ENCODE measurements at regions not wholly inside any gene's neighbourhood (a gene's known extent, or its start where the extent isn't known, plus 50 kb on each side); places are given as distances from the start of the nearest gene placed in this dataset.
A peak's percentile ranks its signal among the peaks of the same experiment; 100 is the strongest.

DNA sequence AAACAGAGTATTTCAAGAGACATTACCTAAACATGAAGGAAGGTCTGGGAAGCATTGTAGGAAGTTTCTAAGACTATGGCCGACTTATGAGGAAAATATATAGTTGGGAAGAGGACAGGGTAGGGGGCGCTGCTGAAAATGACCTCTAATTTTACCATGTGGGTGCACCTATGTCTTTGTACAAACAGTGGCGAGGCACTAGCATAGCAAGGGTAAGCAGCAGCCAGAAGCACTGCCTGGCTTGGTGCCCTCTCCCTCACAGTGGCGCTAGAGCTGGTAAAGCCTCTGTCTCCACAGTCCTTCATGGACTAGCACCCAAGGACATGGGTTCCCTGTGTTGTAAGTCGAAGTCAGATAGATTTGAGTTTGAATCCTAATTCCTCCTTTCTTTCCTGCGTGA, 461.2 kb downstream of the INHBA start:
- DNase-seq (ENCODE audit: low read depth in 2 of 2): no peak

DNA sequence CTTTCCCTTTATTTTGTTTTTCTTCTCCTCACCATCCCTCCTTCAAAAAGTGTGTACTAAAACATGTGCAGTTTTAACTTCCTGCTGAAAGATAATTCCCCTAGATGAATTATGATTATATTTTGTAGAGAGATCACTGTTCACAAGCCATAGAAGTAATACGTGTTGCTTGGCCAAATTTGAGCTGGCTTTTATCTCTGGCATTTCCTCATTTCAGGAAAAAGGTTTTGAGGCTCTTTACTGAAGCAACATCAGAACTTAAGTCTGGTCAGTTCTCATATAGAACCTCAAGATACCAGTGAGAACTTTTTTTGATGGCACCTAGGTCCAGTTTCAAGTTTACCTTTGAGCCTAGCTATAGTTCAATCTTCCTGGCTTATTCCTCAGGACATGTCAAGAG, 463.3 kb downstream of the INHBA start:
- DNase-seq (ENCODE audit: low read depth in 2 of 2): no peak

DNA sequence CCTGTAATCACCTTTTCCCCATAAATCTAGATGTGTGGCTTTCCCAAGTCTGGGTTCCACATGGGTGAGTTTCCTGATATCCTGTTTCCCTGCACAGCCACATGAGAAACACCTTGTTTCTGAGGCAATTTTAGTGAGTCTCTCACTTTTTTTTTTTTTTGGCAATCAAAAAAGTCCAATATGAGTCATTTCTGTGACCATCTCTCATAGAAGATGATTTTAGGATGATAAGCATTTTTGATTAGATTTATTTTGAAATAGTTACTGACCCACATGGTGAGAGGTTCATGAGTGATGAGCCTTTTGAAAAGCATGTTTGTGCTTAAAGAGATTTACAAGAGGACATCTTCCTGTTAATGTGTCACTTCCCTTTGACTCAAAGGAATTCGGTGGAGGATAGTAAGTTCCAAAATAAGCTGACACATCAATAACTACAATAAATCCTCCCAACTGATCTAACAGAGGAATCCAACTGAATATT, 464.0 kb downstream of the INHBA start:
- DNase-seq (ENCODE audit: low read depth in 2 of 2): peak in 1 of 2 experiments; percentile 29

- DNase-seq (ENCODE audit: low read depth in 2 of 2): no peak
Observed at GRCh38 chr7:41237956-41238355, 464.9 kb downstream of the INHBA start.

DNA sequence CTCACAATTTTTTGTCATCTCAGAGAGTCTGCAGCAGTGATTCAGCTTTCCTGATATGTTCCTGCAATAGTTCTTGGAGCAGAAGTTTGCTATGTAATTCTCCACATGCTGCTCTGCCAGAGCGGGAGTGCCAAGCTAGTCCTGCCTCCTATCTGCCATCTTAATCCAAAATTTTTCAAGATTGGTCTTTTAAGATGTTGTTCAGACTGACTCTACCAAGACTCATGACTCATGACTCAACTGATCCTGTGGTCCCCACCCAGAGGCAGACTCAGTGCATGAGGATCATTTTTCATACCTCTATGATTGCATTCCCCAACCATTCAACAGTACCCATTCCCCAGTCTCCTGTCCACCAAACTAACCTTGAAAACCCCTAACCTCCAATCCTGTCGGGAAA, 470.8 kb downstream of the INHBA start:
- no peak for DNase-seq (ENCODE audit: low read depth in 2 of 2)

GRCh38 chr7:41224063-41224763, 478.7 kb downstream of the INHBA start:
- DNase-seq (ENCODE audit: low read depth in 2 of 2): peak in 1 of 2 experiments; percentile 24

- no peak for DNase-seq (ENCODE audit: low read depth in 2 of 2)
Observed at GRCh38 chr7:41222746-41223145, 480.1 kb downstream of the INHBA start.

GRCh38 chr7:41220266-41220665, 482.6 kb downstream of the INHBA start:
- no peak for DNase-seq (ENCODE audit: low read depth in 2 of 2)

GRCh38 chr7:41219276-41219675, 483.6 kb downstream of the INHBA start:
- peak; percentile 23 to 25 for DNase-seq (ENCODE audit: low read depth in 2 of 2)

- DNase-seq (ENCODE audit: low read depth in 2 of 2): no peak
Observed at GRCh38 chr7:41217306-41217705, 485.6 kb downstream of the INHBA start.

DNA sequence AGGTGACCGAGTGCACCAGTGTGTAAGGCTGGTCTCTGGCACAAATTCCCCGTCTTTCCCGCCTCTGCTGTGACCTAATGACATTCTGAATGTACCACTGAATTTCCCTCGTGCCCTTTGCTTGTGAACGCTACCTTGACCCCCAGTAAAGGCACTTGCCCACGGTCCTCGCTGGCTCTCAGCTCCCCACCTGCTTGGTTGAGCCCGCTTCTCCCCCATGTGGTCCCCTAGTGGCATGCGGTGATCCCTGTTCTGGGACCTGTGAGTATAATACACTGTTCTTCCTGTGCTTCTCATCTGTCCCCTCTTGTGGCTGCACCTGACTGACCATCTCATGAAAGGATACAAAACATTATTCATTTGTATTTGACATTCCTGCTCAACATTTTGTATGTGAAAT, 495.7 kb downstream of the INHBA start:
- no peak for DNase-seq (ENCODE audit: low read depth in 2 of 2)

- DNase-seq (ENCODE audit: low read depth in 2 of 2): no peak
Observed at GRCh38 chr7:41206267-41206666, 496.6 kb downstream of the INHBA start.

- no peak for DNase-seq (ENCODE audit: low read depth in 2 of 2)
Observed at GRCh38 chr7:41205600-41205999, 497.3 kb downstream of the INHBA start.

DNA sequence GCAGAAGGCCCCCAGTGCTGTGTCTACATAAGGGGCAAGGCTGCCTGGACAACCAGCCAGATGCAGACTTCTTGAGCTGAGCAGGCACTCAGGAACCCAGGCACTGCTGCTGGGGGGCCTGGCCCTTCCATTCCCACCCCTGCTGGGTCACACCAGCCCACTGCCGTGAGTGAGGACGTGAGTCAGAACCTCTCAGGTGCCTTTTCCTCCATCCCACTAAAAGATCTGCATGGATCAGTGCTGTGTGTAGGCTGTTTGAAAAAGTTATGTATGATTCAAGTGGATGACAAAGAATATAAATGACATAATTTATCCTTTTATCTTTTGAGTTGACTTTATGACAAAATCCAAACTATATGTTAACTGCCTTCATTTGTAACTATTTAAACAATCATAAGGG, 499.3 kb downstream of the INHBA start:
- DNase-seq (ENCODE audit: low read depth in 2 of 2): no peak

DNA sequence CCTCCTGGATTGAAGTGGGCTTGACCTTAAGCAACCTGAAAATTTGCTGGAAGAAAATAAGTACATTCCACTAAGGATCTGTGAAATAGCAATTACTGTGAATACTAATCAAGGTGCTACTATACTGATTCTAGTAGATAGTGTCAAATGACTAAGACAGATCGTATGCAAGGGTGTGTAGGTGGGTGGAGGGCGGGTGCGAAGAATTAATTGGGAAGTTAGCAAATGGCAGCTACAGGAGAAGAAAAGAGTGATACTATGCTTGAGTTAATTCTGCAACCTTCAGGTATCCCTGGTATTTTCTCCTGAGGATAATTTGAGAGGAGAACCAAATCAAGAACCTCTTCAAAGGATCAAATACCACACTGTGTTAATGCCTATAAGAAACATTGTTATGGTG, 501.9 kb downstream of the INHBA start:
- no peak for DNase-seq (ENCODE audit: low read depth in 2 of 2)

- no peak for DNase-seq (ENCODE audit: low read depth in 2 of 2)
Observed at GRCh38 chr7:41199136-41199535, 503.8 kb downstream of the INHBA start.

DNA sequence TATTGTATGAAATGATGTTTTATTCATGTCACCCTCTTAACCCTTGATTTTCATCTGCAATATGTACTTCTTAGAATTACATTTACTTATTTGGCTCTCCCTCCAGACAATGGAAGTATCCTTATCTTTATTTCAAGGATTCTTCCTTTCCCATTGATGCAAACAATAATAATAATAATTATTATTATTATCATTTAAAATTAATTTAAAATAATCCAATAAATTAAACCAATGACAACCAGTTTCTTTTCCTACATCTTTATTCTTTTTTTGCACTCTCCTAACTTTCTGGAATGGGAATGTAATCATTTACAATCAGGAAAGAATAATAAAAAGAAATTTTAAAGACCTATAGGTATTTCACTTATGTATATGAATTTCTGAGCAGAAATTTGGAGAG, 504.4 kb downstream of the INHBA start:
- no peak for DNase-seq (ENCODE audit: low read depth in 2 of 2)

DNA sequence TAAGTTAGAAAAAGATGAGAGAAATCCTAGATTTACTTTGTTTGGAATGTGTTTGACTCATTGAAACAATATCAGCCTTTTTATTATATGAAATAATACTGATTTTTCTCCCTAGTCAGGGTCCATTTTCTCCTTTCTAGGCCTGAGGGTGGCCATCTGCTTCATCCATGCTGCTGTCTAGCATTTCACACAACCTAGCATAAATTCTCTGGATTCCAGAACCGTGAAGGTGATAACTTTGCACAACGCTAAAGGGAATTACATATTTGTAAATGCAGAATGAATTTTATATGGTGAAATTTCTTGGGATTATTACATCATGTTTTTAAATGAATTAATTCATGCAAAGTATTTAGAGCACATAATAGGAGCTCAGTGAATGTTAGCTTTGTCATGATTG, 505.1 kb downstream of the INHBA start:
- no peak for DNase-seq (ENCODE audit: low read depth in 2 of 2)

DNA sequence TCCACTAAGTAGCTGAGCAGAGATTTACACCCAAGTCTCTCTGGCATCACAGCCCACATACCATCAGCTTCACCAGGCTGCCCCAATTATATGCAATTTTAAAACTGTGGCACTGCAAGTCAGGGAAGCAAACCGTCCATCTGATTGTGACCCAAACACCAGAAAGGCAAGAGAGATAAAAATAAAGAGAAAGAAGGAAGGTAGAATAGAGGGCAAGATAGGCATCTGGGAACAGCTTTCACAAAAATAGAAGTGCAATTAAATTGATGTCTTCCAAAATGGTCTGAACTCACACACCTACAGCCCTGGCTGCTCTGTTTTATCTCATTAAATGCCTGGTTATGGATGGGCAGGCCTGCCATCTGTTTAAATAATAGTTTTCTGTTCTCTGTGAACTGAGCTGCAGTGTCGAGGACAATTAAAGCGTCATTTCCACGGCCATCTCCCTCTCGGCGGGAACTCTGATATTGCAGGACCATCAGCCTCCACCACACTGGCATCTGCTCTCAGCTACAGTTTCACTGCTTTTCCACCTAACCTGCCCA, 509.1 kb downstream of the INHBA start:
- DNase-seq (ENCODE audit: low read depth in 2 of 2): no peak

DNA sequence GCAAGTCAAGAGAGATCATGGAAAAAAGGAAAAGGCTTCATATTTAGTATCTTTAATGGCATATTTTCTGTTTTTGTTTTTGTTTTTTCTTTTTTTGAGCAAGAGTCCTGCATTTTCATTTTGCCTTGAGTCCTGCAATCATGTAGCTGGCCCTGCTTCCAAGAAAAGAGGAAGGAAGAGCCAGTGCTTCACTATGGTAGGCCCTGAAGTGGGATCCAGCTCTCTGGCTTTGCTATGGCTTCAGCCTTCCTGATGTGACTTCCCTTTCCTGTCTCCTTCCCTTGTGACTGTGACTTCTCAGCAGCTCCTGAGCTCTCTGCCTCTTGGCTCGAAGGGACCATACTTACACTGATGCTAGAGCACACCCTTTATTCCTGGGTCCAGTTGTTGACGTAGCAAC, 512.3 kb downstream of the INHBA start:
- DNase-seq (ENCODE audit: low read depth in 2 of 2): no peak

- peak; percentile 40 to 52 for DNase-seq (ENCODE audit: low read depth in 2 of 2)
Observed at GRCh38 chr7:41189866-41190265, 513.0 kb downstream of the INHBA start.

- DNase-seq (ENCODE audit: low read depth in 2 of 2): peak; percentile 81
Observed at GRCh38 chr7:41188163-41189130, 514.4 kb downstream of the INHBA start.

GRCh38 chr7:41187322-41187721, 515.6 kb downstream of the INHBA start:
- DNase-seq (ENCODE audit: low read depth in 2 of 2): no peak

Data from fibroblast of skin of left quadriceps (primary cell).